ENCODE measurements at regions not wholly inside any gene's neighbourhood (a gene's known extent, or its start where the extent isn't known, plus 50 kb on each side); places are given as distances from the start of the nearest gene placed in this dataset.

DNA sequence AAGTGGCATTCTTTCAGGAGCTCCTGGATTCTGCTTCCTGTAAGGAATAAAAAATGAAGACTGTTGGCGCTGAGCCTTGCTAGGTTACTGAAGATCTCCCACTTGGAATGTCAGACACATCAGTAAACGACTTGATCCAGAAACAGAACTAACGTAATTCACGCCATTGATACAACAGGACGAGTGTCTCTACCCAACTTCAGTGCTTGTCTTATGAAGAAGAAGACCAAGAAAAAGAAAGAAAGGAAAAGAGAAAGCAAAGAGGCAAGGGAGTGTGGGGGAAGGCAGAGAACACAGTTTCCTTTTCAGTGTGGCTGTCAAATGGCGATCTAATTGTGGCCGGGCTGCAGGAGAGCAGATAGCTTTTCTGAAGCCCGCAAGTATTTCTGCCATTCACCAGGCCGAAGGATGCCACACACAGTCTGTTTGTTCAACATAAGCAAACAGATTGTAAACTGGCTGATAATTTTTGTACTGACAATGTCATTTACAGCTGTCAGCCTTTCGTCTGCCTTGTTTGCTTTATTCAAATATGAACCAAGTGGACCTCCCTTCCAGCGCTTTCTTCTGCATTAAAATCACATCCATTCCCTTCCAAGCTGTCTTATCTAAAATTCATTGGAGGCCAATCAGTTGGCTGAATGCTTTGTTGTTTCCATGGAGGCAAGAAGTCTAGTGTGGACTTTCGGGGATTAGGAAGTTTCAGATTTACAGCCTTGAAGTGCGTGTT is 180.6 kb downstream of the FOXA2 start:
- TF ChIP-seq, protein P1, sequence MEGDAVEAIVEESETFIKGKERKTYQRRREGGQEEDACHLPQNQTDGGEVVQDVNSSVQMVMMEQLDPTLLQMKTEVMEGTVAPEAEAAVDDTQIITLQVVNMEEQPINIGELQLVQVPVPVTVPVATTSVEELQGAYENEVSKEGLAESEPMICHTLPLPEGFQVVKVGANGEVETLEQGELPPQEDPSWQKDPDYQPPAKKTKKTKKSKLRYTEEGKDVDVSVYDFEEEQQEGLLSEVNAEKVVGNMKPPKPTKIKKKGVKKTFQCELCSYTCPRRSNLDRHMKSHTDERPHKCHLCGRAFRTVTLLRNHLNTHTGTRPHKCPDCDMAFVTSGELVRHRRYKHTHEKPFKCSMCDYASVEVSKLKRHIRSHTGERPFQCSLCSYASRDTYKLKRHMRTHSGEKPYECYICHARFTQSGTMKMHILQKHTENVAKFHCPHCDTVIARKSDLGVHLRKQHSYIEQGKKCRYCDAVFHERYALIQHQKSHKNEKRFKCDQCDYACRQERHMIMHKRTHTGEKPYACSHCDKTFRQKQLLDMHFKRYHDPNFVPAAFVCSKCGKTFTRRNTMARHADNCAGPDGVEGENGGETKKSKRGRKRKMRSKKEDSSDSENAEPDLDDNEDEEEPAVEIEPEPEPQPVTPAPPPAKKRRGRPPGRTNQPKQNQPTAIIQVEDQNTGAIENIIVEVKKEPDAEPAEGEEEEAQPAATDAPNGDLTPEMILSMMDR (IDR thresholded peaks at IDR 0.05), result no peak
- TF ChIP-seq POLR2A (IDR thresholded peaks at IDR 0.05) (no peak), POLR2AphosphoS5 (IDR thresholded peaks at IDR 0.05) (no peak)
